ENCODE measurements at regions not wholly inside any gene's neighbourhood (a gene's known extent, or its start where the extent isn't known, plus 50 kb on each side); places are given as distances from the start of the nearest gene placed in this dataset.
"Not testable (repeated sequence)": the region's sequence is repeated elsewhere in the genome, so short reads cannot be mapped to it uniquely, and the experiment has no call there.

- TF ChIP-seq, protein P1, sequence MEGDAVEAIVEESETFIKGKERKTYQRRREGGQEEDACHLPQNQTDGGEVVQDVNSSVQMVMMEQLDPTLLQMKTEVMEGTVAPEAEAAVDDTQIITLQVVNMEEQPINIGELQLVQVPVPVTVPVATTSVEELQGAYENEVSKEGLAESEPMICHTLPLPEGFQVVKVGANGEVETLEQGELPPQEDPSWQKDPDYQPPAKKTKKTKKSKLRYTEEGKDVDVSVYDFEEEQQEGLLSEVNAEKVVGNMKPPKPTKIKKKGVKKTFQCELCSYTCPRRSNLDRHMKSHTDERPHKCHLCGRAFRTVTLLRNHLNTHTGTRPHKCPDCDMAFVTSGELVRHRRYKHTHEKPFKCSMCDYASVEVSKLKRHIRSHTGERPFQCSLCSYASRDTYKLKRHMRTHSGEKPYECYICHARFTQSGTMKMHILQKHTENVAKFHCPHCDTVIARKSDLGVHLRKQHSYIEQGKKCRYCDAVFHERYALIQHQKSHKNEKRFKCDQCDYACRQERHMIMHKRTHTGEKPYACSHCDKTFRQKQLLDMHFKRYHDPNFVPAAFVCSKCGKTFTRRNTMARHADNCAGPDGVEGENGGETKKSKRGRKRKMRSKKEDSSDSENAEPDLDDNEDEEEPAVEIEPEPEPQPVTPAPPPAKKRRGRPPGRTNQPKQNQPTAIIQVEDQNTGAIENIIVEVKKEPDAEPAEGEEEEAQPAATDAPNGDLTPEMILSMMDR (IDR thresholded peaks at IDR 0.05; ENCODE audit: poor library complexity, severe bottlenecking): not testable (repeated sequence)
- not testable (repeated sequence) for TF ChIP-seq EP300 (conservative IDR thresholded peaks at IDR 0.05; ENCODE audit: poor library complexity, severe bottlenecking); POLR2AphosphoS5 (IDR thresholded peaks at IDR 0.05); MXI1 (conservative IDR thresholded peaks at IDR 0.05; ENCODE audit: poor library complexity, severe bottlenecking); RAD21 (conservative IDR thresholded peaks at IDR 0.05)
- TF ChIP-seq, protein P2, sequence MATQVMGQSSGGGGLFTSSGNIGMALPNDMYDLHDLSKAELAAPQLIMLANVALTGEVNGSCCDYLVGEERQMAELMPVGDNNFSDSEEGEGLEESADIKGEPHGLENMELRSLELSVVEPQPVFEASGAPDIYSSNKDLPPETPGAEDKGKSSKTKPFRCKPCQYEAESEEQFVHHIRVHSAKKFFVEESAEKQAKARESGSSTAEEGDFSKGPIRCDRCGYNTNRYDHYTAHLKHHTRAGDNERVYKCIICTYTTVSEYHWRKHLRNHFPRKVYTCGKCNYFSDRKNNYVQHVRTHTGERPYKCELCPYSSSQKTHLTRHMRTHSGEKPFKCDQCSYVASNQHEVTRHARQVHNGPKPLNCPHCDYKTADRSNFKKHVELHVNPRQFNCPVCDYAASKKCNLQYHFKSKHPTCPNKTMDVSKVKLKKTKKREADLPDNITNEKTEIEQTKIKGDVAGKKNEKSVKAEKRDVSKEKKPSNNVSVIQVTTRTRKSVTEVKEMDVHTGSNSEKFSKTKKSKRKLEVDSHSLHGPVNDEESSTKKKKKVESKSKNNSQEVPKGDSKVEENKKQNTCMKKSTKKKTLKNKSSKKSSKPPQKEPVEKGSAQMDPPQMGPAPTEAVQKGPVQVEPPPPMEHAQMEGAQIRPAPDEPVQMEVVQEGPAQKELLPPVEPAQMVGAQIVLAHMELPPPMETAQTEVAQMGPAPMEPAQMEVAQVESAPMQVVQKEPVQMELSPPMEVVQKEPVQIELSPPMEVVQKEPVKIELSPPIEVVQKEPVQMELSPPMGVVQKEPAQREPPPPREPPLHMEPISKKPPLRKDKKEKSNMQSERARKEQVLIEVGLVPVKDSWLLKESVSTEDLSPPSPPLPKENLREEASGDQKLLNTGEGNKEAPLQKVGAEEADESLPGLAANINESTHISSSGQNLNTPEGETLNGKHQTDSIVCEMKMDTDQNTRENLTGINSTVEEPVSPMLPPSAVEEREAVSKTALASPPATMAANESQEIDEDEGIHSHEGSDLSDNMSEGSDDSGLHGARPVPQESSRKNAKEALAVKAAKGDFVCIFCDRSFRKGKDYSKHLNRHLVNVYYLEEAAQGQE (IDR thresholded peaks at IDR 0.05; ENCODE audit: borderline replicate concordance): not testable (repeated sequence)
Observed at GRCh38 chr20:25844640-25845039, 148.0 kb upstream of the ZNF337 start.
